Heart right ventricle (tissue), 16 donors: ENCODE measurements at regions not wholly inside any gene's neighbourhood (a gene's known extent, or its start where the extent isn't known, plus 50 kb on each side); places are given as distances from the start of the nearest gene placed in this dataset.

Source experiments
- ATAC-seq, 8 donors: fragments of 200-7000 bp; cut with Tn5 transposase; one replicate each; pipeline ENCODE4 v1.9.1; 2020; ENCODE audit warnings: mild to moderate bottlenecking in 8 of 8, moderate library complexity in 8 of 8, moderate number of reproducible peaks in 1 of 8
- DNase-seq, 2 donors: peaks; one replicate each; pipeline ENCODE4 v3.0.0-alpha.2; 2020
- H3K27ac ChIP-seq, 10 donors: fragments of 200-600 bp; sonication (generic) in 2 of 10; one replicate each; pipeline versions ENCODE4 v1.5.0 to v1.8.0; 2020 to 2022; ENCODE audit warnings: mild to moderate bottlenecking in 3 of 10
- H3K27me3 ChIP-seq, 7 donors: fragments of 200-600 bp; one replicate each; pipeline ENCODE4 v1.8.0; 2021 to 2022; ENCODE audit warnings: mild to moderate bottlenecking in 2 of 7
- H3K36me3 ChIP-seq, 9 donors: fragments of 200-600 bp; sonication (generic) in 1 of 9; one replicate each; pipeline versions ENCODE4 v1.5.0 to v1.8.0; 2020 to 2022; ENCODE audit warnings: mild to moderate bottlenecking in 2 of 9
- H3K4me1 ChIP-seq, 9 donors: fragments of 200-600 bp; sonication (generic) in 1 of 9; one replicate each; pipeline versions ENCODE4 v1.5.0 to v1.8.0; 2020 to 2022; ENCODE audit warnings: mild to moderate bottlenecking in 4 of 9
- H3K4me3 ChIP-seq, 10 donors: fragments of 200-600 bp; sonication (generic) in 2 of 10; one replicate each; pipeline versions ENCODE4 v1.5.0 to v1.8.0; 2020 to 2022; ENCODE audit warnings: mild to moderate bottlenecking in 7 of 10, moderate library complexity in 2 of 10
- H3K9me3 ChIP-seq, 11 donors: fragments of 200-600 bp in 10 of 11; sonication (generic) in 2 of 11; one replicate each; pipeline versions ENCODE4 v1.5.0 to v1.8.0; 2013 to 2022; ENCODE audit warnings: mild to moderate bottlenecking in 2 of 11, control low read depth in 1 of 11, moderate library complexity in 1 of 11
- CTCF ChIP-seq, 9 donors: fragments of 200-600 bp; sonication (generic) in 2 of 9; IDR thresholded peaks; one replicate each; pipeline versions ENCODE4 v1.5.0 to v1.8.0; 2021 to 2022; ENCODE audit warnings: antibody characterized with exemption in 9 of 9, mild to moderate bottlenecking in 5 of 9, moderate library complexity in 1 of 9
- WGBS, 2 donors: extraction: QIAGEN DNeasy Blood & Tissue Kit; methylation state at CpG; one replicate each; pipeline ENCODE4 v1.1.7; 2013; ENCODE audit warnings: inconsistent platforms in 1 of 2; 5-methylcytosine and 5-hydroxymethylcytosine counted together
- intact Hi-C, 10 donors: fragments of 100-400 bp; cut with DNase I; formaldehyde crosslinking; loops; one replicate each; pipeline versions ENCODE4 v1.11.1 to v1.14.2; 2022
- donor health status: Arrhythmogenic right ventricular cardiomyopathy.
- donor health status: ischemic (EF 13 %, LVEDD 7.1; RV severe dilation, severe dysfunction).
- donor health status: healthy with polysubstance abuse.
- donor health status: DM: no; HTN: yes; CAD: no.
- donor health status: DM: no; HTN: no; CAD: no.
- donor health status: ischemic (EF 25% LVEDD 6.9; RV normal size, moderate dysfunction).
- donor health status: ischemic (EF 25% LVEDD 5.7; RV mildly dilated, moderate dysfunction).
- donor health status: healthy.
- donor health status: DM: yes; HTN: yes; CAD: no.
- donor health status: Ischemic cardiomyopathy.
- donor health status: ischemic (EF 35%, LVEDD 5.7; RV mildly dilated, moderate dysfunction).
- donor health status: nonischemic (EF 11% LVEDD 7.7; RV severe dilation, severe dysfunction).
- donor health status: DM: yes; HTN: yes; CAD: no.
- donor health status: PGD.
- donor health status: ischemic (EF 29% LVEDD 5.4; RV normal size, mild dysfunction).
- donor health status: nonischemic (EF 23%, LVEDD 6.1; RV moderate dilation, normal function).

DNA sequence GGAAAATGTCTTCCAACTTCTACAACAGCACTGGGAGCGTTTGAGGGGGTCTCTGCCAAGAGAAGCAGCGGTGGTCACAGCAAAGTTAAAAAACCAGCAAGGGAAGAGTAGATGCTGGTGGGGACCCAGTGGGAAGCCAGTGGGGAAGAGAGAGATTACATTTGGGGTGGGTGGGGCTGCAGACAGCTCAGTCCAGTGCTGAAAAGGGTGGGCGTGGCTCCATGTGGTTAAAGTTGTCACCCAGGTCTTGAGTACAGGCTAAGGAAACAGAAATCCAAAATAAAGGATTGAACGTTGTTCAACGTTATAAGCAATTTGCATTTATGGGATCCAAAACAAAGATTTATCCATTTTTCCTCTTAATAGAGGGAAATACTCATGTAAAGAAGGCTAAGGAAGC lies 106.3 kb upstream of the LY86 start:
- H3K36me3 ChIP-seq: no peaks in the 10 kb centered on the region
- peaks cover 0 to 6% (median 0%) of the 10 kb centered on the region in 9 donors for H3K4me1 ChIP-seq
- intact Hi-C loops: loop anchor here in 1 of 10 donors (10.0 kb wide), 1 partner anchor 147 kb away; no protein-coding TSS in a partner anchor
- no peak for DNase-seq
- 94 to 95% methylated on average over 5 of the region's 5 CpGs for WGBS, 2 donors
- H3K4me3 ChIP-seq: no peak overlapping the region
- H3K9me3 ChIP-seq: peaks cover 0 to 7% (median 0%) of the 10 kb centered on the region in 11 donors
- peaks cover 0 to 14% (median 0%) of the 10 kb centered on the region in 7 donors for H3K27me3 ChIP-seq
- no peak for ATAC-seq
- H3K27ac ChIP-seq: no peak overlapping the region
- no peak for TF ChIP-seq CTCF (IDR thresholded peaks at IDR 0.05)

GRCh38 chr6:6483168-6483567 lies 105.4 kb upstream of the LY86 start:
- Histone ChIP-seq H3K36me3 (no peaks in the 10 kb centered on the region), H3K4me1 (peaks cover 0 to 6% (median 0%) of the 10 kb centered on the region in 9 donors), H3K27me3 (peaks cover 0 to 14% (median 0%) of the 10 kb centered on the region in 7 donors), H3K4me3 (no peak overlapping the region), H3K27ac (no peak overlapping the region), H3K9me3 (peaks cover 0 to 7% (median 0%) of the 10 kb centered on the region in 11 donors)
- no peak for DNase-seq
- ATAC-seq: no peak
- WGBS, 2 donors: 74 to 95% methylated on average over 2 of the region's 2 CpGs
- intact Hi-C loops: loop anchor here in 1 of 10 donors (10.0 kb wide), 1 partner anchor 148 kb away; no protein-coding TSS in a partner anchor
- no peak for TF ChIP-seq CTCF (IDR thresholded peaks at IDR 0.05)

- DNase-seq (no peak), ATAC-seq (no peak)
- no peaks in the 10 kb centered on the region for H3K36me3 ChIP-seq
- no peak for TF ChIP-seq CTCF (IDR thresholded peaks at IDR 0.05)
- peaks cover 0 to 7% (median 0%) of the 10 kb centered on the region in 11 donors for H3K9me3 ChIP-seq
- H3K27ac ChIP-seq: no peak overlapping the region
- intact Hi-C loops: loop anchor here in 1 of 10 donors (10.0 kb wide), 1 partner anchor 149 kb away; no protein-coding TSS in a partner anchor
- H3K4me1 ChIP-seq: peaks cover 0 to 6% (median 0%) of the 10 kb centered on the region in 9 donors
- no peak overlapping the region for H3K4me3 ChIP-seq
- WGBS, 2 donors: 81% methylated on average over 2 of the region's 2 CpGs
- H3K27me3 ChIP-seq: peaks cover 0 to 12% (median 0%) of the 10 kb centered on the region in 7 donors
Measured at GRCh38 chr6:6483733-6484132, 104.8 kb upstream of the LY86 start.

GRCh38 chr6:6484681-6485080 lies 103.8 kb upstream of the LY86 start:
- intact Hi-C loops: loop anchor here in 1 of 10 donors (10.0 kb wide), 1 partner anchor 150 kb away; no protein-coding TSS in a partner anchor
- H3K4me1 ChIP-seq: peaks cover 0 to 4% (median 0%) of the 10 kb centered on the region in 9 donors
- no peak overlapping the region for H3K4me3 ChIP-seq
- TF ChIP-seq CTCF (IDR thresholded peaks at IDR 0.05): no peak
- no peak overlapping the region for H3K27ac ChIP-seq
- peaks cover 0 to 7% (median 0%) of the 10 kb centered on the region in 11 donors for H3K9me3 ChIP-seq
- peaks cover 0 to 12% (median 0%) of the 10 kb centered on the region in 7 donors for H3K27me3 ChIP-seq
- 29 to 42% methylated on average over 4 of the region's 4 CpGs for WGBS, 2 donors
- H3K36me3 ChIP-seq: no peaks in the 10 kb centered on the region
- ATAC-seq: no peak
- DNase-seq: no peak
